HepG2 (cell line): ENCODE measurements at regions not wholly inside any gene's neighbourhood (a gene's known extent, or its start where the extent isn't known, plus 50 kb on each side); places are given as distances from the start of the nearest gene placed in this dataset.

Experiments
- ATAC-seq: fragments of 200-7000 bp; cut with Tn5 transposase; 3 replicates; pipeline ENCODE4 v1.9.1; 2020; ENCODE audit warnings: mild to moderate bottlenecking, moderate library complexity
- BruUV-seq: library from RNA; stranded (reverse); fragments of 400-500 nt; replicated peaks from 2 replicates; lab custom pipeline; 2021; lab: Mats Ljungman, UMichigan
- CTCF ChIA-PET: fragments of 300-600 bp; formaldehyde crosslinking; extraction: SDS; loops from one replicate; lab custom pipeline; 2021; ENCODE audit warnings: low total read pairs, inconsistent platforms, low intra/inter-chr PET ratio; lab: Yijun Ruan, JAX
- POLR2A ChIA-PET: fragments of 350-600 bp; sonication (Branson Sonifier 250); formaldehyde crosslinking; loops from one replicate; lab custom pipeline; 2020; ENCODE audit warnings: antibody characterized with exemption, inconsistent platforms; lab: Yijun Ruan, JAX
- DNase-seq: peaks from one replicate; pipeline ENCODE4 v3.0.0-alpha.2; 2015; ENCODE audit warnings: low spot score
- FAIRE-seq: peaks from 3 replicates; lab custom pipeline; 2011; peaks lifted over from hg19 to GRCh38; lab: Jason Lieb, UNC
- H2AFZ ChIP-seq: one replicate; pipeline ENCODE4 v1.6.1; 2011; ENCODE audit warnings: low read length, inconsistent platforms
- H3K27ac ChIP-seq: fragments of 300-600 bp; 3 replicates; pipeline ENCODE4 v1.8.0; 2011; ENCODE audit warnings: mixed run types, mild to moderate bottlenecking, mixed read lengths, low read length, inconsistent platforms; ENCODE audit not compliant: insufficient read depth; ENCODE audit errors: extremely low read length
- H3K27me3 ChIP-seq, 2 experiments: fragments of 200-600 bp in 1 of 2; 2 replicates in 1 of 2; 3 replicates in 1 of 2; pipeline versions ENCODE4 v1.6.0 to v1.8.0; 2011; ENCODE audit warnings: low read length in 2 of 2, mild to moderate bottlenecking in 2 of 2, moderate library complexity in 2 of 2, inconsistent platforms in 1 of 2; ENCODE audit not compliant: insufficient read depth in 2 of 2, control insufficient read depth in 1 of 2
- H3K36me3 ChIP-seq, 2 experiments: fragments of 200-600 bp in 1 of 2; replicated peaks in 1 of 2; 2 replicates in 1 of 2; 3 replicates in 1 of 2; pipeline versions ENCODE4 v1.5.1 to v1.8.0; 2011; ENCODE audit warnings: low read length in 2 of 2, inconsistent platforms in 1 of 2; ENCODE audit not compliant: insufficient read depth in 2 of 2, control insufficient read depth in 1 of 2
- H3K4me1 ChIP-seq: 2 replicates; pipeline ENCODE4 v1.5.1; 2012; ENCODE audit warnings: low read length, inconsistent platforms; ENCODE audit not compliant: insufficient read depth
- H3K4me2 ChIP-seq: 2 replicates; pipeline ENCODE4 v1.6.0; 2011; ENCODE audit warnings: low read depth, low read length, inconsistent platforms
- H3K4me3 ChIP-seq, 3 experiments: fragments of 200-600 bp in 1 of 3; sonication (generic), shearing (Covaris generic) in 1 of 3; replicated peaks in 1 of 3; 2 replicates each; pipeline ENCODE4 v1.5.1; 2011 to 2016; ENCODE audit warnings: low read length in 3 of 3, inconsistent platforms in 2 of 3, low read depth in 2 of 3, mild to moderate bottlenecking in 2 of 3, control low read depth in 1 of 3, mixed read lengths in 1 of 3; ENCODE audit not compliant: insufficient read depth in 1 of 3
- H3K79me2 ChIP-seq: one replicate; pipeline ENCODE4 v1.6.1; 2011; ENCODE audit warnings: low read length, inconsistent platforms; ENCODE audit not compliant: insufficient read depth
- H3K9ac ChIP-seq: 2 replicates; pipeline ENCODE4 v1.6.0; 2011; ENCODE audit warnings: mild to moderate bottlenecking, low read depth, low read length, inconsistent platforms; ENCODE audit not compliant: insufficient read depth
- H3K9me3 ChIP-seq: 2 replicates; pipeline ENCODE4 v1.5.1; 2012; ENCODE audit warnings: mild to moderate bottlenecking, low read length
- H4K20me1 ChIP-seq: 2 replicates; pipeline ENCODE4 v1.6.0; 2011; ENCODE audit warnings: inconsistent platforms, mild to moderate bottlenecking, low read length, moderate library complexity; ENCODE audit not compliant: insufficient read depth
- ARID4A ChIP-seq: sonication (generic); formaldehyde crosslinking; IDR thresholded peaks from 2 replicates; pipeline ENCODE4 v1.5.0; 2020; ENCODE audit warnings: mild to moderate bottlenecking, missing genetic modification reagents, borderline replicate concordance
- CAMTA2 ChIP-seq: sonication (generic); formaldehyde crosslinking; IDR thresholded peaks from 2 replicates; pipeline ENCODE4 v1.4.0; 2020; ENCODE audit warnings: mild to moderate bottlenecking, missing genetic modification reagents, borderline replicate concordance
- CHCHD3 ChIP-seq: sonication (generic); formaldehyde crosslinking; IDR thresholded peaks from 2 replicates; pipeline ENCODE4 v1.8.0; 2022; ENCODE audit warnings: mild to moderate bottlenecking, missing genetic modification reagents, moderate library complexity
- MYNN ChIP-seq: sonication (generic); formaldehyde crosslinking; IDR thresholded peaks from 2 replicates; pipeline ENCODE4 v1.4.0; 2020; ENCODE audit warnings: mild to moderate bottlenecking, low read depth, missing genetic modification reagents
- RARG ChIP-seq: sonication (generic); formaldehyde crosslinking; IDR thresholded peaks from 2 replicates; pipeline ENCODE4 v1.4.0; 2020; ENCODE audit warnings: low read depth, mild to moderate bottlenecking, missing genetic modification reagents
- ZNF33A ChIP-seq: sonication (generic); formaldehyde crosslinking; IDR thresholded peaks from 2 replicates; pipeline ENCODE4 v1.5.1; 2020; ENCODE audit warnings: missing genetic modification reagents, mild to moderate bottlenecking, moderate library complexity, borderline replicate concordance
- ZNF761 ChIP-seq: sonication (generic); formaldehyde crosslinking; conservative IDR thresholded peaks from 2 replicates; pipeline ENCODE4 v1.4.0; 2020; ENCODE audit warnings: mild to moderate bottlenecking, missing genetic modification reagents
- ZNF790 ChIP-seq: sonication (generic); formaldehyde crosslinking; IDR thresholded peaks from 2 replicates; pipeline ENCODE4 v1.8.0; 2022; ENCODE audit warnings: missing genetic modification reagents, mild to moderate bottlenecking, borderline replicate concordance
- WGBS: methylation state at CpG from one replicate; pipeline ENCODE4 v1.1.6; 2017; ENCODE audit warnings: low lambda C conversion rate; 5-methylcytosine and 5-hydroxymethylcytosine counted together
- in situ Hi-C: cut with HindIII; loops from 2 replicates; pipeline ENCODE4 v1.10.0; 2017; ENCODE audit warnings: low pct_unique_long_range_greater_than_20kb; ENCODE audit not compliant: extremely low pct_ligation_motif_present
- intact Hi-C: fragments of 100-400 bp; cut with micrococcal nuclease; formaldehyde crosslinking; loops from one replicate; pipeline ENCODE4 v1.10.0; 2022; ENCODE audit not compliant: unreplicated experiment
- TF ChIP-seq, protein P1 (sequence below): sonication (generic); IDR thresholded peaks from 2 replicates; pipeline ENCODE4 v1.6.1; 2016; ENCODE audit warnings: low read depth, borderline replicate concordance
- TF ChIP-seq, protein P2 (sequence below): sonication (generic); formaldehyde crosslinking; IDR thresholded peaks from 2 replicates; pipeline ENCODE4 v1.5.0; 2020; ENCODE audit warnings: missing genetic modification reagents, mild to moderate bottlenecking, borderline replicate concordance

GRCh38 chr7:64101943-64102655 is 56.9 kb downstream of the ZNF727 start:
- ChIA-PET CTCF (no interaction called here), POLR2A (no interaction called here)
- Histone ChIP-seq H3K4me1 (no peaks in the 10 kb centered on the region), H3K27me3 (no peaks in the 10 kb centered on the region), H3K79me2 (no peaks in the 10 kb centered on the region), H3K4me3 (no peak overlapping the region), H3K9ac (no peak overlapping the region), H2AFZ (no peak overlapping the region), H3K4me2 (no peak overlapping the region), H4K20me1 (no peaks in the 10 kb centered on the region), H3K27ac (no peak overlapping the region), H3K9me3 (peaks cover 20% of the 10 kb centered on the region; the same call in 1 of the 2 replicates), H3K36me3 (no peaks in the 10 kb centered on the region)
- BruUV-seq = no TSS peak
- in situ Hi-C loops (no loop called here), intact Hi-C loops (no loop called here)
- ATAC-seq (no peak), DNase-seq (no peak), FAIRE-seq (no peak)
- TF ChIP-seq RARG (CRISPR knock-in tag) = no peak
- 40% methylated on average over 1 of the region's 13 CpGs for WGBS

- H3K79me2 ChIP-seq = no peaks in the 10 kb centered on the region
- CTCF ChIA-PET = no interaction called here
- POLR2A ChIA-PET = no interaction called here
- H3K4me1 ChIP-seq = no peaks in the 10 kb centered on the region
- H3K9me3 ChIP-seq = peaks cover 20% of the 10 kb centered on the region; the same call in 1 of the 2 replicates
- no peak overlapping the region for H3K27ac ChIP-seq
- H3K27me3 ChIP-seq = no peaks in the 10 kb centered on the region
- in situ Hi-C loops = no loop called here
- no peaks in the 10 kb centered on the region for H4K20me1 ChIP-seq
- H3K4me3 ChIP-seq = no peak overlapping the region
- H3K4me2 ChIP-seq = no peak overlapping the region
- no peak overlapping the region for H3K9ac ChIP-seq
- no TSS peak for BruUV-seq
- FAIRE-seq = no peak
- H2AFZ ChIP-seq = no peak overlapping the region
- DNase-seq = no peak
- no peaks in the 10 kb centered on the region for H3K36me3 ChIP-seq
- WGBS = 5% methylated on average over 4 of the region's 14 CpGs
- ATAC-seq = no peak
- intact Hi-C loops = no loop called here
- TF ChIP-seq, protein P1, sequence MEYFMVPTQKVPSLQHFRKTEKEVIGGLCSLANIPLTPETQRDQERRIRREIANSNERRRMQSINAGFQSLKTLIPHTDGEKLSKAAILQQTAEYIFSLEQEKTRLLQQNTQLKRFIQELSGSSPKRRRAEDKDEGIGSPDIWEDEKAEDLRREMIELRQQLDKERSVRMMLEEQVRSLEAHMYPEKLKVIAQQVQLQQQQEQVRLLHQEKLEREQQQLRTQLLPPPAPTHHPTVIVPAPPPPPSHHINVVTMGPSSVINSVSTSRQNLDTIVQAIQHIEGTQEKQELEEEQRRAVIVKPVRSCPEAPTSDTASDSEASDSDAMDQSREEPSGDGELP = no peak
- TF ChIP-seq CHCHD3 (no peak), ZNF33A (CRISPR knock-in tag) (no peak), MYNN (CRISPR knock-in tag) (no peak), ZNF761 (CRISPR knock-in tag) (no peak), CAMTA2 (CRISPR knock-in tag) (no peak), ZNF790 (CRISPR knock-in tag) (no peak), ARID4A (no peak)
- TF ChIP-seq, protein P2, sequence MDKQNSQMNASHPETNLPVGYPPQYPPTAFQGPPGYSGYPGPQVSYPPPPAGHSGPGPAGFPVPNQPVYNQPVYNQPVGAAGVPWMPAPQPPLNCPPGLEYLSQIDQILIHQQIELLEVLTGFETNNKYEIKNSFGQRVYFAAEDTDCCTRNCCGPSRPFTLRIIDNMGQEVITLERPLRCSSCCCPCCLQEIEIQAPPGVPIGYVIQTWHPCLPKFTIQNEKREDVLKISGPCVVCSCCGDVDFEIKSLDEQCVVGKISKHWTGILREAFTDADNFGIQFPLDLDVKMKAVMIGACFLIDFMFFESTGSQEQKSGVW (CRISPR knock-in tag) = no peak
Measured at GRCh38 chr7:64102656-64103400, 57.6 kb downstream of the ZNF727 start.
